ENCODE measurements at regions not wholly inside any gene's neighbourhood (a gene's known extent, or its start where the extent isn't known, plus 50 kb on each side); places are given as distances from the start of the nearest gene placed in this dataset.

GRCh38 chr17:77865716-77866115 is 92.8 kb upstream of the TNRC6C start:
- TF ChIP-seq CTCF (conservative IDR thresholded peaks at IDR 0.05) (no peak), EZH2 (IDR thresholded peaks at IDR 0.05; ENCODE audit: low read depth) (no peak)
